ENCODE measurements at regions not wholly inside any gene's neighbourhood (a gene's known extent, or its start where the extent isn't known, plus 50 kb on each side); places are given as distances from the start of the nearest gene placed in this dataset.
A peak's percentile ranks its signal among the peaks of the same experiment; 100 is the strongest.

DNA sequence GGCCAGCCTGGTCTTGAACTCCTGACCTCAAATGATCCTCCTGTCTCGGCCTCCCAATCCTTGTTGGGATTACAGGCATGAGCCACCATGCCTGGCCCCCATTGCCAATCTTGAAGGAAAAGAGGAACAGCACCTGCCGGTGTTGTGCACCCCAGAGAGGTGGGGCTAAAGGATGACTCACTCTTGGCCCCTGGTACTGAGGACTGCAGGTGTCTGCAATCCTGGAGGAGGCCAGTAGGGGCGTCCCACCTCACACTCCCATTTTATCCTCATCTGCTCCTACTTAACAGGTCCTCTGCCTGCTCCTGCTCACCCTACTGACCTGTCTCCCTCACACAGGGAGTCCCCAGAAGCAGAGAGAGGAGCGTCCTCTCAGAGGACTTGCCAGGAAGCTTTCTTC, 390.4 kb downstream of the ARHGEF28 start:
- TF ChIP-seq, protein P1, sequence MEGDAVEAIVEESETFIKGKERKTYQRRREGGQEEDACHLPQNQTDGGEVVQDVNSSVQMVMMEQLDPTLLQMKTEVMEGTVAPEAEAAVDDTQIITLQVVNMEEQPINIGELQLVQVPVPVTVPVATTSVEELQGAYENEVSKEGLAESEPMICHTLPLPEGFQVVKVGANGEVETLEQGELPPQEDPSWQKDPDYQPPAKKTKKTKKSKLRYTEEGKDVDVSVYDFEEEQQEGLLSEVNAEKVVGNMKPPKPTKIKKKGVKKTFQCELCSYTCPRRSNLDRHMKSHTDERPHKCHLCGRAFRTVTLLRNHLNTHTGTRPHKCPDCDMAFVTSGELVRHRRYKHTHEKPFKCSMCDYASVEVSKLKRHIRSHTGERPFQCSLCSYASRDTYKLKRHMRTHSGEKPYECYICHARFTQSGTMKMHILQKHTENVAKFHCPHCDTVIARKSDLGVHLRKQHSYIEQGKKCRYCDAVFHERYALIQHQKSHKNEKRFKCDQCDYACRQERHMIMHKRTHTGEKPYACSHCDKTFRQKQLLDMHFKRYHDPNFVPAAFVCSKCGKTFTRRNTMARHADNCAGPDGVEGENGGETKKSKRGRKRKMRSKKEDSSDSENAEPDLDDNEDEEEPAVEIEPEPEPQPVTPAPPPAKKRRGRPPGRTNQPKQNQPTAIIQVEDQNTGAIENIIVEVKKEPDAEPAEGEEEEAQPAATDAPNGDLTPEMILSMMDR (IDR thresholded peaks at IDR 0.05; ENCODE audit: insufficient read depth, low read depth, low read length, missing control alignments): peak; percentile 41
- peak; percentile 20 for DNase-seq (ENCODE audit: low read depth)
- no peak overlapping the region for H3K4me3 ChIP-seq (ENCODE audit: low read depth, low read length)

DNA sequence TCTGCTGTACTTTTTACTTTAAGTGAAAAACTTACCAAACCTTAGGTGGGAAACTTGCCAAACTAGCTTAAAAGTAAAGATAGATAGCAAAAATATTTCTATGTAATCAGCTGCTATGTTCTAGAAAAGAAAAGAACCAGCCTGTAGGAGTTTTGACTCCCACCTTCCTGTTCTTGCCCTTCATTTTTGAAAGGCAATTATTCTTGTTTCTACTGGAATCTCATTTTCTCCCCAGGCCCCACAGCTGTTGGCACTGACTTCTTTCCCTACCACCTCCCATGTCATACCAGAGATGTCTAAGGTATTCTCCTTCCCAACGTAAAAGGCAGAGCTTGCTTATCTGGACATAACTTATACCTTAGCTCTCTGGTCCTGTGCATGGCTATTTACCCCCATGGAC, 389.7 kb downstream of the ARHGEF28 start:
- no peak for DNase-seq (ENCODE audit: low read depth)
- no peak overlapping the region for H3K4me3 ChIP-seq (ENCODE audit: low read depth, low read length)
- TF ChIP-seq, protein P1 (IDR thresholded peaks at IDR 0.05; ENCODE audit: insufficient read depth, low read depth, low read length, missing control alignments): no peak

DNA sequence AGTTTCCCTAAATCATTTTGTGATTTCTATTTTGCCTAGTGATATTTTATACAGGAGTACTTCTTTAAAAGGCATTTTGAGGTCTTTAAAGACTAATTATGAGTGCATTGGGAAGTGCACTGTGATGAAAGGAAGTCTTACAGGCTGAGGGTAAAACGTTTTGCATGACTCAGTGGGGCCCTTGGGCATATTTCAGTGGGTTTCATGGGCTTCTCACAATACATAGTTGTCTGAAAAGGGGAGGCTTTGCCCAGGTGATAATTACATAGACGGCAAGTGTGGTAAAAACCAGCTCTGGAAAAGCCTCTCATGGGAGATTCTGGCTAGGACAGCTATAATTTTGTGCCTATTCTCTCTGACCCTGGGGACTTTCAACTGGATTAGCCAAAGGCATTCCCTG, 387.2 kb downstream of the ARHGEF28 start:
- H3K4me3 ChIP-seq (ENCODE audit: low read depth, low read length): no peak overlapping the region
- TF ChIP-seq, protein P1 (IDR thresholded peaks at IDR 0.05; ENCODE audit: insufficient read depth, low read depth, low read length, missing control alignments): no peak
- DNase-seq (ENCODE audit: low read depth): no peak

DNA sequence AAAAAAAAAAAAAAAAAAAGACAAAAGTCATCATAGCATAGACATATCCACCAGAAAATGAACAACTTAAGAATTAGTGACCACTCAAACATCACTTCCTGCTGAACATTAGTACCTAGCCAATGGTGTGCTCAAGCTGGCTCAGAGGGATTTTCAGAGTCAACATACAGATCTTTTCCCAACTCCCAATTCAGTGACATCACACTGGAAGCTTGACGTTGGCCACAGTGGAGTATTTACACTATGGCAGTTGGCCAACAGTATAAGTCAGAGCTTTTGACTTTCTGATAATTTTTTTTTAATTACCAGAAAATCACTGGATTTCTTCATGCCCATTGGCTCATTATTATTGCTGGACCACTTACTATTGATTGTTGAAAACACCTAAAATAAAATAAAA, 383.5 kb downstream of the ARHGEF28 start:
- H3K4me3 ChIP-seq (ENCODE audit: low read depth, low read length): no peak overlapping the region
- DNase-seq (ENCODE audit: low read depth): no peak
- TF ChIP-seq, protein P1 (IDR thresholded peaks at IDR 0.05; ENCODE audit: insufficient read depth, low read depth, low read length, missing control alignments): no peak

DNA sequence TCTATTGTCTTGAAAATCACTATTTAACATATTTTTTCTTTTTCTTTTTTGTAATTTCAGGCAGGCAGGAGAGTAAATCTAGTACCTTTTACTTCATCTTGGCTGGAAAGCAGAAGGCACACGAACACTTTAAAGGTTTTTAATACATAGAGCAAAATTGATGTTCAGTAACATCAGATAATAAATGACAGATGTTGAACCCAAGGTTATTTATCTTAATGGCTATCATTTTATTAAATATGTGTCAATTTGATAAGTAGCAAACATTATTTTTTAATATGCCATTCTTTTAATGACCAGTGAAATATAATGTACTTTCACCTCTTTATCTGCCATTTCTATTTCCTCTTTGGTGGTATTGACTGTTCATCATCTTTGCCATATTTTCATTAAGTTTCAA, 381.2 kb downstream of the ARHGEF28 start:
- TF ChIP-seq, protein P1 (IDR thresholded peaks at IDR 0.05; ENCODE audit: insufficient read depth, low read depth, low read length, missing control alignments): no peak
- no peak for DNase-seq (ENCODE audit: low read depth)
- no peak overlapping the region for H3K4me3 ChIP-seq (ENCODE audit: low read depth, low read length)

DNA sequence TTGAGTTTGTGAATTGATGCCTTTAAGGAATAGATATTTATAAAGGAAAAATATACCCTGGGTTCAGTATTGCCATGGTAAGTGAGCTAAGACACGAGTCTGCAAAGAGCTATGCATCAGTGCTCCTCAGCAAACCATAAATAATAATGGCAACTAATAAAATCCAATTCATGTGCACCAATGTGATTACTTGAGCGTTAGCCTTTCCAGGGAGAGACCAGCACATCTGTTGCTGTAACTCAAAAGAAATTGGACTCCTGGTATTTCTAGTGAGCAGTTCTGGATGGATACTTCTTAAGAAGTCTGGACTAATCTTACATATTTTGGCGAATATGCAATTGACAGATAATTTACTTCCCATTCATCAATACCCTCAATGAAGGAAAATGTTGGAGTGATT, 373.3 kb downstream of the ARHGEF28 start:
- no peak overlapping the region for H3K4me3 ChIP-seq (ENCODE audit: low read depth, low read length)
- DNase-seq (ENCODE audit: low read depth): no peak

DNA sequence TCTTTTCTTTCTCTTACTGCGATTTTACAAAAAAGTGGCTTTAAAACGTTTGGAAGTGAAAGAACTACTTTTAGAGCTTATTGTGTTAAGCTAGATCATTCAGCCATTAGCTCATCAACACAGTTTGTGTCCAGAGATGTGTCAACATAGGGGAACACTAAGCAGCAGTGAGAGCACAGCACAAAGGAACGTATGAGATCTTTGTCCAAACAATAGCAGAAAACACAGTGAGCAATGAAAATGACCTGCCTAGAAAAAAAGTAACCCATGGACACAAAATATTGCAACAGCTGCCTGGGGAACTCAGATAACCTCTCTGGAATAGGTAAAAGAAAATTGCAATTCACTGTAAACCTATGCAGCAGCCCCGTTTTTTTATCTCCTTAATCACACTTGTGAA, 372.5 kb downstream of the ARHGEF28 start:
- TF ChIP-seq, protein P1 (IDR thresholded peaks at IDR 0.05; ENCODE audit: insufficient read depth, low read depth, low read length, missing control alignments): no peak
- H3K4me3 ChIP-seq (ENCODE audit: low read depth, low read length): no peak overlapping the region
- no peak for DNase-seq (ENCODE audit: low read depth)

More for the DNA sequence above, 373.3 kb downstream of the ARHGEF28 start:
- TF ChIP-seq, protein P1 (IDR thresholded peaks at IDR 0.05; ENCODE audit: insufficient read depth, low read depth, low read length, missing control alignments): no peak
